ENCODE measurements at regions not wholly inside any gene's neighbourhood (a gene's known extent, or its start where the extent isn't known, plus 50 kb on each side); places are given as distances from the start of the nearest gene placed in this dataset.

- no peak for TF ChIP-seq FOXP4 (CRISPR knock-in tag; IDR thresholded peaks at IDR 0.05; ENCODE audit: borderline replicate concordance)
Observed at GRCh38 chr1:218224101-218224500, 61.0 kb upstream of the RRP15 start (continued).

GRCh38 chr1:218226005-218226404 is 59.1 kb upstream of the RRP15 start:
- in situ Hi-C loops (cut with MboI) (no loop called here), intact Hi-C loops (cut with micrococcal nuclease) (no loop called here)
- ATAC-seq (no peak), FAIRE-seq (no peak), DNase-seq (ENCODE audit: extremely low read depth in 1 of 4, low spot score in 3 of 4) (no peak)
- no peak overlapping the region for H2AFZ ChIP-seq (ENCODE audit: low read depth, low read length)
- WGBS (ENCODE audit: insufficient coverage, low coverage, missing lambda C conversion rate): under 1% methylated on average over 5 of the region's 5 CpGs
- no peak overlapping the region for H3K4me3 ChIP-seq
- no peak overlapping the region for H3K4me2 ChIP-seq (ENCODE audit: insufficient read depth, low read length)
- no peak for TF ChIP-seq ERF (CRISPR knock-in tag; IDR thresholded peaks at IDR 0.05)
- no peak for TF ChIP-seq SAP30 (IDR thresholded peaks at IDR 0.05; ENCODE audit: borderline replicate concordance, insufficient read depth, low read depth, low read length, poor library complexity, severe bottlenecking)
- TF ChIP-seq NCOA2 (IDR thresholded peaks at IDR 0.05; ENCODE audit: partially characterized antibody in 2 of 2): no peak
- TF ChIP-seq PRMT5 (CRISPR knock-in tag; IDR thresholded peaks at IDR 0.05): no peak
- TF ChIP-seq POLR2H (tag; IDR thresholded peaks at IDR 0.05; ENCODE audit: low read depth): no peak
- TF ChIP-seq USF2 (CRISPR knock-in tag; IDR thresholded peaks at IDR 0.05): no peak
- TF ChIP-seq CBX3 (IDR thresholded peaks at IDR 0.05; ENCODE audit: borderline replicate concordance in 1 of 2, low read length in 2 of 2): no peak
- no peak for TF ChIP-seq TFAP4 (CRISPR knock-in tag; IDR thresholded peaks at IDR 0.05; ENCODE audit: borderline replicate concordance)
- no peak for TF ChIP-seq MCM5 (IDR thresholded peaks at IDR 0.05; ENCODE audit: low read depth)
- no peak for TF ChIP-seq ZNF57 (CRISPR knock-in tag; IDR thresholded peaks at IDR 0.05)
- TF ChIP-seq ZNF431 (CRISPR knock-in tag; IDR thresholded peaks at IDR 0.05): no peak
- no peak for TF ChIP-seq ZNF282 (CRISPR knock-in tag; IDR thresholded peaks at IDR 0.05)
- TF ChIP-seq DEAF1 (CRISPR knock-in tag; IDR thresholded peaks at IDR 0.05): no peak
- no peak for TF ChIP-seq ZNF507 (tag; conservative IDR thresholded peaks at IDR 0.05)
- no peak for TF ChIP-seq EGR1 (conservative IDR thresholded peaks at IDR 0.05)
- POLR2A ChIA-PET: no interaction called here
- no peaks in the 10 kb centered on the region for H4K20me1 ChIP-seq (replicated peaks; ENCODE audit: control insufficient read depth, insufficient read depth, low read length)
- CTCF ChIA-PET (ENCODE audit: low intra/inter-chr PET ratio): no interaction called here
- no peaks in the 10 kb centered on the region for H3K27me3 ChIP-seq (ENCODE audit: control insufficient read depth in 2 of 2, insufficient read depth in 2 of 2, low read length in 2 of 2)
- no peaks in the 10 kb centered on the region for H3K79me2 ChIP-seq (ENCODE audit: control insufficient read depth, insufficient read depth, low read length)
- H3K4me1 ChIP-seq (replicated peaks in 1 of 2; ENCODE audit: control insufficient read depth in 2 of 2, insufficient read depth in 2 of 2, low read length in 2 of 2): no peaks in the 10 kb centered on the region
- H3K27ac ChIP-seq (ENCODE audit: extremely low read depth, low read depth, low read length): no peak overlapping the region
- no peaks in the 10 kb centered on the region for H3K9me3 ChIP-seq (replicated peaks; ENCODE audit: control insufficient read depth, insufficient read depth, low read depth, low read length)
- H3K9ac ChIP-seq (ENCODE audit: insufficient read depth in 1 of 2, low read depth in 2 of 2, low read length in 2 of 2): no peak overlapping the region
- H3K9me1 ChIP-seq (ENCODE audit: control insufficient read depth, insufficient read depth, low read length): no peaks in the 10 kb centered on the region
- H3K36me3 ChIP-seq (ENCODE audit: control insufficient read depth, insufficient read depth, low read length): no peaks in the 10 kb centered on the region
- no TSS peak for BruUV-seq (replicated peaks)

All from K562 (cell line).